Activated CD4-positive, alpha-beta memory T cell treated with anti-CD3 and anti-CD28 coated beads for 36 hours (primary cell): ENCODE measurements at regions not wholly inside any gene's neighbourhood (a gene's known extent, or its start where the extent isn't known, plus 50 kb on each side); places are given as distances from the start of the nearest gene placed in this dataset.
"Not testable (repeated sequence)": the region's sequence is repeated elsewhere in the genome, so short reads cannot be mapped to it uniquely, and the experiment has no call there.

Source experiments
- CTCF ChIA-PET: fragments of 350-600 bp; sonication (Branson Sonifier 250); formaldehyde crosslinking; loops from one replicate; lab custom pipeline; 2021; ENCODE audit warnings: antibody characterized with exemption, inconsistent platforms; lab: Charles Lee
- POLR2A ChIA-PET: fragments of 350-600 bp; sonication (Branson Sonifier 250); formaldehyde crosslinking; loops from one replicate; lab custom pipeline; 2021; ENCODE audit warnings: antibody characterized with exemption; lab: Charles Lee
- DNase-seq: peaks from one replicate; pipeline ENCODE4 v3.0.0-alpha.2; 2020
- H3K27ac Mint-ChIP-seq: one replicate; pipeline ENCODE4 v1.8.0; 2021; ENCODE audit warnings: mixed read lengths
- H3K27me3 Mint-ChIP-seq: one replicate; pipeline ENCODE4 v1.8.0; 2021; ENCODE audit warnings: mixed read lengths
- H3K36me3 Mint-ChIP-seq: one replicate; pipeline ENCODE4 v1.8.0; 2021; ENCODE audit warnings: mixed read lengths
- H3K4me1 Mint-ChIP-seq: one replicate; pipeline ENCODE4 v1.8.0; 2021; ENCODE audit warnings: low read depth, mixed read lengths
- H3K4me3 Mint-ChIP-seq: one replicate; pipeline ENCODE4 v1.8.0; 2021; ENCODE audit warnings: mild to moderate bottlenecking, mixed read lengths
- H3K9me3 Mint-ChIP-seq: one replicate; pipeline ENCODE4 v1.8.0; 2021; ENCODE audit warnings: mixed read lengths
- intact Hi-C: fragments of 100-400 bp; cut with micrococcal nuclease; formaldehyde crosslinking; loops from one replicate; pipeline ENCODE4 v1.15.1; 2023

DNA sequence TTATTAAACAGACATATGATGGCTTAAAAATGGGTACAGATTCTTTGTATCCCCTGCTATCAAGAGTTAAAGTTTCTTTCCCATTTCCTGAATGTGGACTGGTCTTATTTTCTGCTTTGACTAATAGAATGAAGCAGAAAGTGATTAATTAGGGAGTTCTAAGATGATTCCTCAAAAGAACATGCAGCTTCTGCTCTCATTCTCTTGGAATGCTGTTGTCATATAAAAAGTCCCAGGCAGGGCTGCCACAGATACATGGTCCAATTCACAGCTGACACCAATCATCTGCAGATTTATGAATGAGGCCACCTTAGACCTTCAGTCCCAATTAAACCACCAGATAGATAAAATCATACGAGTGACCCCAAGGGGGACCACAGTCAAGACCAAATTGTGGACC lies 844.5 kb upstream of the RAG2 start:
- CTCF ChIA-PET, result no interaction called here
- Mint-ChIP-seq H3K4me3 (no peak overlapping the region), H3K27me3 (no peaks in the 10 kb centered on the region), H3K36me3 (no peaks in the 10 kb centered on the region), H3K4me1 (no peaks in the 10 kb centered on the region), H3K27ac (no peak overlapping the region), H3K9me3 (peaks cover 7% of the 10 kb centered on the region)
- intact Hi-C loops, result no loop called here
- POLR2A ChIA-PET, result no interaction called here
- DNase-seq, result no peak

GRCh38 chr11:37431633-37432230 lies 833.7 kb upstream of the RAG2 start:
- CTCF ChIA-PET, H3K4me3 Mint-ChIP-seq, H3K27ac Mint-ChIP-seq, H3K36me3 Mint-ChIP-seq, H3K27me3 Mint-ChIP-seq, POLR2A ChIA-PET, DNase-seq, H3K4me1 Mint-ChIP-seq, intact Hi-C loops: not testable (repeated sequence)
- peaks cover 19% of the 10 kb centered on the region for H3K9me3 Mint-ChIP-seq

- H3K36me3 Mint-ChIP-seq, H3K27ac Mint-ChIP-seq: not testable (repeated sequence)
These were observed 833.1 kb upstream of the RAG2 start for GRCh38 chr11:37430966-37431632.

GRCh38 chr11:37422511-37422910 lies 824.5 kb upstream of the RAG2 start:
- H3K27ac Mint-ChIP-seq, result no peak overlapping the region
- intact Hi-C loops, result no loop called here
- H3K36me3 Mint-ChIP-seq, result no peaks in the 10 kb centered on the region
- H3K9me3 Mint-ChIP-seq, result peaks cover 29% of the 10 kb centered on the region
- POLR2A ChIA-PET, result no interaction called here
- H3K4me1 Mint-ChIP-seq, result no peaks in the 10 kb centered on the region
- no peak overlapping the region for H3K4me3 Mint-ChIP-seq
- no peak for DNase-seq
- no peaks in the 10 kb centered on the region for H3K27me3 Mint-ChIP-seq
- CTCF ChIA-PET, result no interaction called here

More at GRCh38 chr11:37430966-37431632, 833.1 kb upstream of the RAG2 start:
- H3K4me1 Mint-ChIP-seq, intact Hi-C loops, POLR2A ChIA-PET, CTCF ChIA-PET, H3K4me3 Mint-ChIP-seq, DNase-seq, H3K27me3 Mint-ChIP-seq: not testable (repeated sequence)
- H3K9me3 Mint-ChIP-seq, result peaks cover 19% of the 10 kb centered on the region

DNA sequence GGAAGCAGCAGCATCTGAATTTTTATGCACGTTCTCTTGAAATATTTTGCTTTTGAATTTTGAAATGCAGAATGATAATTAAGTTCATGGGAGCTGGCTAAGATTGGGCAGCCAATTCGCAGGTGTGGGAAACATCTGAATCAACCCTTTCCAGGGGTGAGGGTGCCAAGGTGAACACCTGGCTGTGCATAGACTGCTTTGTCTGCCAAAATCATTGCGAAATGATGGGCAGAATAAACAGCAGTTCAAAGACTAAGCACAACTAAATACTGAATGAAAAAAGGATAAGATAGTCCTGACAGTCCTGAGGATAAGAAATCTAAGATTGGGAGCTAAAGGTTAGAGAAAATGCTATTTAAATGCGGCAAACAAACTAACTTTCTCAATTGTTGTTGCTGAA lies 813.3 kb upstream of the RAG2 start:
- H3K9me3 Mint-ChIP-seq, result peaks cover 17% of the 10 kb centered on the region
- no peak overlapping the region for H3K27ac Mint-ChIP-seq
- CTCF ChIA-PET, result no interaction called here
- H3K36me3 Mint-ChIP-seq, result no peaks in the 10 kb centered on the region
- no peak overlapping the region for H3K4me3 Mint-ChIP-seq
- H3K27me3 Mint-ChIP-seq, result no peaks in the 10 kb centered on the region
- intact Hi-C loops, result no loop called here
- POLR2A ChIA-PET, result no interaction called here
- no peaks in the 10 kb centered on the region for H3K4me1 Mint-ChIP-seq
- DNase-seq, result no peak

DNA sequence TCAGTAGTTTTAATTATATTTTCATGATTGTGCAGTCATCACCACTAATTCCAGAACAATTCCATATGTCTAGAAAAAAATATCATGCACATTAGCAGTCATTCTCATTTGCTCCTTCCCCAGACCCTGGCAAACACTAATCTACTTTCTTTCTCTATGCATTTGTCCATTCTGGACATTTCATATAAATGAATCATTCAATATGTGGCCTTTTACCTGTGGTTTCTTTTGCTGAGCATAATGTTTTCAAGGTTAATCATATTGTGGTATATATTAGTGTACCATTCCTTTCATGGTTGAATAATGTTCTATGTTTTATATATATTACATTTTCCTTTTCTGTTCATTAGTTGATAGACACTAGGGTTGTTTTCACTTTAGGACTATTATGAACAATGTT lies 811.1 kb upstream of the RAG2 start:
- H3K4me1 Mint-ChIP-seq, result no peaks in the 10 kb centered on the region
- H3K27me3 Mint-ChIP-seq, result no peaks in the 10 kb centered on the region
- H3K4me3 Mint-ChIP-seq, result no peak overlapping the region
- no peak for DNase-seq
- peaks cover 14% of the 10 kb centered on the region for H3K9me3 Mint-ChIP-seq
- ChIA-PET POLR2A (no interaction called here), CTCF (no interaction called here)
- H3K27ac Mint-ChIP-seq, result no peak overlapping the region
- H3K36me3 Mint-ChIP-seq, result no peaks in the 10 kb centered on the region
- intact Hi-C loops, result no loop called here

DNA sequence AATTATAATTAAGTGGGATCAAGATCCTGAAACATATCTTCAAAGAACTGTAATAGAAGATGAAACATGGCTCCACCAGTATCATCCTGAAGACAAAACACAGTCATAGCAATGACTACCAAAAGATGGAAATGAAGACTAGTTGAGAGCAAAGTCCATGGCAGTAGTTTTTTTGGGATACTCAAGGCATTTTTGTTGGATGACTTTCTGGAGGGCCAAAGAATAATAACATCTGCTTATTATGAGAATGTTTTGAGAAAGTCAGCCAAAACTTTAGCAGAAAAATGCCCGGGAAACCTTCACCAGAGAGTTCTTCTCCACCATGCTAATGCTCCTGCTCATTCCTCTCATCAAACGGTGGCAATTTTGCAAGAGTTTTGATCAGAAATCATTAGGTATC lies 809.4 kb upstream of the RAG2 start:
- intact Hi-C loops, result no loop called here
- H3K4me3 Mint-ChIP-seq, result no peak overlapping the region
- ChIA-PET CTCF (no interaction called here), POLR2A (no interaction called here)
- no peak for DNase-seq
- peaks cover 15% of the 10 kb centered on the region for H3K9me3 Mint-ChIP-seq
- no peaks in the 10 kb centered on the region for H3K27me3 Mint-ChIP-seq
- no peaks in the 10 kb centered on the region for H3K36me3 Mint-ChIP-seq
- no peaks in the 10 kb centered on the region for H3K4me1 Mint-ChIP-seq
- H3K27ac Mint-ChIP-seq, result no peak overlapping the region

GRCh38 chr11:37406651-37407050 lies 808.6 kb upstream of the RAG2 start:
- DNase-seq, result no peak
- intact Hi-C loops, result no loop called here
- Mint-ChIP-seq H3K27ac (no peak overlapping the region), H3K4me1 (no peaks in the 10 kb centered on the region), H3K27me3 (no peaks in the 10 kb centered on the region), H3K9me3 (peaks cover 17% of the 10 kb centered on the region), H3K36me3 (no peaks in the 10 kb centered on the region), H3K4me3 (no peak overlapping the region)
- ChIA-PET POLR2A (no interaction called here), CTCF (no interaction called here)

DNA sequence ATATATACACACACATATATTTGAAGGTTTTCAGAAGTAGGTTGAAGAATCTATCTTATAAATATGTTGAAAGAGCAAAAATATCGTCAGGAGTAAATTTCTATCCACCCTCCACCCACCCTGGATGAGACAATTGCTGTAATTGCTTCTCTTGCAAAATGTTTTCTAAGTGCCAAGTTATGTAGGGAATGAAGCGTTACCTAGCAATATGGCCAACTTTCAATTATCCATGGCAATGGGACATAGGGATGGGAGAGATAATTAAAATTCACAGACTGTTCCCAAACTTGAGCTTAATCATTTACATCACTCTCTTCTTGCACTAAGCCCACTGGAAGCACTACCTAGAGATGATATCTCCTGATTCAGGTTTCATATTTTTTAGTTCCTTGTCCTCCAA lies 806.2 kb upstream of the RAG2 start:
- DNase-seq, result no peak
- H3K4me3 Mint-ChIP-seq, result no peak overlapping the region
- ChIA-PET POLR2A (no interaction called here), CTCF (no interaction called here)
- peaks cover 15% of the 10 kb centered on the region for H3K9me3 Mint-ChIP-seq
- H3K4me1 Mint-ChIP-seq, result no peaks in the 10 kb centered on the region
- intact Hi-C loops, result no loop called here
- H3K27ac Mint-ChIP-seq, result no peak overlapping the region
- H3K27me3 Mint-ChIP-seq, result no peaks in the 10 kb centered on the region
- no peaks in the 10 kb centered on the region for H3K36me3 Mint-ChIP-seq

DNA sequence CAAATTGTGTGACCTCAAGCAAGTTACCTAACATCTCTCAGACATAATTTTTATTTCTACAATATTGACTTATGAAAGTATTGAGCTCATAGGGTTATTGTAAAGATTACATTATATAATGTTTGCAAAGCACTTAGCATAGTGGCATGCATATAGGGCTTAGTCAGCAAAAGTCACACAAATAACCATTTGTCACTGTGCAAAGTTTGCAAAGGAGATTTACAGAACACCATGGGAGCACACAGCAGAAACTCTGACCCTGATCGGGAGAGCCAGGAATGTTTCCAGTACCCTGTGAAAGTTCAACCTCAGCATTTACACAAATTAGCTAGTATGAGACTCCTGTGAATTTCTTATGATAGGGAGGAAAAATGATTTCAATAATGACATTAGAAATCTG lies 804.6 kb upstream of the RAG2 start:
- Mint-ChIP-seq H3K27me3 (no peaks in the 10 kb centered on the region), H3K4me1 (no peaks in the 10 kb centered on the region), H3K9me3 (peaks cover 15% of the 10 kb centered on the region), H3K36me3 (no peaks in the 10 kb centered on the region), H3K27ac (no peak overlapping the region), H3K4me3 (no peak overlapping the region)
- CTCF ChIA-PET, result no interaction called here
- POLR2A ChIA-PET, result no interaction called here
- intact Hi-C loops, result no loop called here
- no peak for DNase-seq

- ChIA-PET POLR2A (no interaction called here), CTCF (no interaction called here)
- H3K27me3 Mint-ChIP-seq, result no peaks in the 10 kb centered on the region
- no peak overlapping the region for H3K4me3 Mint-ChIP-seq
- H3K36me3 Mint-ChIP-seq, result no peaks in the 10 kb centered on the region
- no peak overlapping the region for H3K27ac Mint-ChIP-seq
- no peak for DNase-seq
- H3K9me3 Mint-ChIP-seq, result peaks cover 36% of the 10 kb centered on the region
- no peaks in the 10 kb centered on the region for H3K4me1 Mint-ChIP-seq
- intact Hi-C loops, result no loop called here
These were observed 796.3 kb upstream of the RAG2 start for GRCh38 chr11:37394236-37394870.

- no peak for DNase-seq
- no peaks in the 10 kb centered on the region for H3K27me3 Mint-ChIP-seq
- ChIA-PET CTCF (no interaction called here), POLR2A (no interaction called here)
- H3K9me3 Mint-ChIP-seq, result peaks cover 31% of the 10 kb centered on the region
- H3K4me3 Mint-ChIP-seq, result no peak overlapping the region
- H3K27ac Mint-ChIP-seq, result no peak overlapping the region
- H3K4me1 Mint-ChIP-seq, result no peaks in the 10 kb centered on the region
- no peaks in the 10 kb centered on the region for H3K36me3 Mint-ChIP-seq
- intact Hi-C loops, result no loop called here
These were observed 793.6 kb upstream of the RAG2 start for GRCh38 chr11:37391615-37392014.

GRCh38 chr11:37390576-37391083 lies 792.6 kb upstream of the RAG2 start:
- Mint-ChIP-seq H3K4me1 (no peaks in the 10 kb centered on the region), H3K27ac (no peak overlapping the region), H3K36me3 (no peaks in the 10 kb centered on the region), H3K9me3 (peaks cover 30% of the 10 kb centered on the region), H3K27me3 (no peaks in the 10 kb centered on the region), H3K4me3 (no peak overlapping the region)
- POLR2A ChIA-PET, result no interaction called here
- intact Hi-C loops, result no loop called here
- no peak for DNase-seq
- CTCF ChIA-PET, result no interaction called here
